GM18507 (cell line): ENCODE measurements at regions not wholly inside any gene's neighbourhood (a gene's known extent, or its start where the extent isn't known, plus 50 kb on each side); places are given as distances from the start of the nearest gene placed in this dataset.

Experiments used
- DNase-seq: peaks from one replicate; pipeline ENCODE4 v3.0.0; 2011; ENCODE audit warnings: low read depth; ENCODE audit not compliant: insufficient read length; ENCODE audit errors: extremely low spot score
- FAIRE-seq: peaks from 2 replicates; lab custom pipeline; 2011; peaks lifted over from hg19 to GRCh38; lab: Jason Lieb, UNC

DNA sequence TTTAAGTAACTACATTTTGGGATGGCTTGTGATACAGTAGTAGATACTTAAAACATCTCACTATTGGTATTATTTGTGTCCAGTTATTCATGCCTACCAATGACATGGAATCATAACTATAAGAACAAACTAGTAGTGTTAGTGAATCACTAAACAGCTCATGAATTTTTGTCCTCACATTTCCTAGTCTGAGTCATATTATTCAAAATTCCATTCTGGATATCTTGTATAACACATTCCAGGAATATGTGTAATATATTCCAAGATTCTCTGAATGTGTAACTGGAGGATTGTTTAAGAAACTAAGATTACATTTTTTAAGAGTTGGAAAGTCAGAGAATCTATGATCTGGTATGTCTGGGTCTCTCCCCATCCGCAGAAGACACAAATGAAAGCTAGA is 565.3 kb upstream of the ZNF608 start:
- FAIRE-seq: no peak

DNA sequence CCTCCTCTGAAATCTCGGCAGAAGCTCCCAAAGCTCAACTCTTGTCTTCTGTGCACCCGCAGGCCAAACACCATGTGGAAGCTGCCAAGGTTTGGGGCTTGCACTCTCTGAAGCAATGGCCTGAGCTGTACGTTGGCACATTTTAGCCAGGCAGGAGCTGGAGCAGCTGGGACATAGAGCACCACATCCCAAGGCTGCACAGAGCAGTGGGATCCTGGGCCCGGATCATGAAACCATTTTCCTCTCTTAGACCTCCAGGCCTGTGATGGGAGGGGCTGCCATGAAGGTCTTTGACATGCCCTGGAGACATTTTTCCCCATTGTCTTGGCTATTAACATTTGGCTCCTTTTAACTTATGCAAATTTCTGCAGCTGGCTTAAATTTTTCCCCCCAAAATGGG is 567.1 kb upstream of the ZNF608 start:
- DNase-seq (no peak), FAIRE-seq (no peak)

More for the DNA sequence above, 565.3 kb upstream of the ZNF608 start:
- DNase-seq: no peak

DNA sequence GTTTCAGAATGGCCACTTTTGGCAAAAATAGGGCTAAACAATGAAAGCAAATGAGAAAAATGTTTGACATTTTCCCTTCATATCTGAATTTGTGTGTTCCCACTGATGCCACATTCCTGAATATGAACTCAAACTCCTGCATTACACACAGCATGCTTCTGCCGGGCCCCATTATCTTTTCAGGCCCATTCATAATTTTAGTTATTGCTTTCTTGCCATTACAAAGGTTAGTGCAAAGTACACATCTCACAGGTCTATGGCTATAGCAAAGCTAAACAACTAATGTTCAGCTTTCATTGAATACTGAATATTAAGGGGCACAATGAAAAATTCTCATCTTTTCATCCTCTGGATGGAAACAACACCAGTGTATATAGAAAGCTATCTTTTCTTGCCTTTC is 568.9 kb upstream of the ZNF608 start:
- DNase-seq: no peak
- no peak for FAIRE-seq

DNA sequence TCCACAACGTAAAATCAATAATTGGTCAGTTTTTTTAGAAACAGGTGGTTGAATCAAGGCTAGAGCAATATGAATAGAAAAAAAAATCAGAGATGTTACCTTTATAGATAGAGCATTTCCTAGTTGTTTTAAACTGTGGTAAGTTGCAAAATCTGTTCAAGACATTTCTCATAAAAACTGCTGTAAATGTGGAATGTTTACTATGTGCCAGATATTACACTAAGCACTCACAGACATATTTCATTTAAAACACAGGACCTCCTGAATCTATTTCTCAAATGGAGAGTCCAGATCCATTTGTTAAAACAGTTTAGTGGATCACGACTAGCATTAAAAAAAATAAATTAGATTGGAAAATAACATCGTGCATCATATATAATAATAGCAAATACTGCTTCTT is 570.0 kb upstream of the ZNF608 start:
- FAIRE-seq (no peak), DNase-seq (no peak)

DNA sequence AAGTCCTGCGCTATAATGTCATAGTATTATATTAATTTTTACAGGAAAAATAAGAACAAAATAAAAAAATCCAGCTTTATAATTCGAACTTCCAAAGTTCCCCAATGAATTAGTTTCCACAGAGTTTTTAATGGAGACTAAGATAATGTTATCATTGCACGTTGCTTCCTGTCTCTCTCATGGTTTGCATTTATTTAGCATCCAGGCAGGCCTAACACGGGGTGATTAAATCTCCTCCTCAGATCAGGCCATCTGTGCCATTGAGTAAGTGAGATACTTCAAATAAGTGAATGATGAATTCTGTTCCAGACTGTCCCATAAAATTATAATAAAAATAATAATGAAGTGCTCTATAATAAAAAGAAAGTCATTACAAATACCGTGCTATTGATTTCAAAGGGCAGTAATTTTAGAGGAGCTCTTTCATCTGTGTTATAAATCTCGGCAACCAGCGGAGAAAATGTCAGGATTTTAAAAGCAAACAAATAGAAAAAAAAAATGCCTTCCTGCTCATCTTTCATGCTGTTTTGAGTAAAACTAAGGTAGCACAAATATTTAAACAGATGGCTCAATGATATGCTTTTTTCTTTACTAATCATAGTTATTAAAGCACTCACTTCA is 570.6 kb upstream of the ZNF608 start:
- DNase-seq (no peak), FAIRE-seq (no peak)

DNA sequence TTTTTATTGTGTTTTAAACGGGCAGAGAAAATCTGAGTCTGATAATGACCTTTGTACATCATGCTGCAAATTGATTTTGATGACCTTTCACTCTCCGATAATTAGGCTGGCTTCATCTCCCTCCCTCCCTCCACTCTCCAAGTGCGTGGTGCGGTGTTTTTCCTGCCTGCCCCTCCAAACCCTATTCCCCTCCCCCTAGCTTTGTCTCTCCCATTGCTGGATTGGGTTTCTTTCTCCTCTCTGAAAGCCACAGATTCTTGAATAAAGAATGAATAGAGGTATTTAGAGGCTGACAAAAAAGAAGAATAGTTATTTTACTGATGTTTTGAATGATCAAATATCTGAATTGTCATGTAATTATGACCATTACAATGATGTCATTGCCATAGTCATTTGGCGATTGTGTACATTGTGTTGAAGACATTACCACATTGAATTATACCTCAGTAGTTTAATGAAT is 571.1 kb upstream of the ZNF608 start:
- no peak for DNase-seq
- no peak for FAIRE-seq

DNA sequence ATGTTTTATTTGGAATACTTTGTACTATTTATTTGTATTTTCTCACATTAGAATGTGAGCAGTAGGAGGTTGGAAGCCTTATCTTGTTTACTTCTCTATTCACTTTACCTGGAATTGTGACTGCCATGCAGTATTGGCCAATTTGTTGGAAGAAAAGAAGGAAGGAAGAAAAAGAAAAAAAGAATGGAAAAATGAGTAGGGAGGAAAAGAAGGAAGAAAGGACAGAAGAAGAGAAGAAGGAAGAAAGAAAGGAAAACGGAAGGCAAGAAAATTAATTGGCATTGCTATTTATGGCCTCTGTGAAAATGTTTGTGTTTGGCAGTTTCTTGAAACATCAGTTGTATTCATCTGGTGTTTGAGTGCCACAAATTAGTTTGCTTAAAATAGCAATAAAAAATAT is 575.2 kb upstream of the ZNF608 start:
- DNase-seq (no peak), FAIRE-seq (no peak)

DNA sequence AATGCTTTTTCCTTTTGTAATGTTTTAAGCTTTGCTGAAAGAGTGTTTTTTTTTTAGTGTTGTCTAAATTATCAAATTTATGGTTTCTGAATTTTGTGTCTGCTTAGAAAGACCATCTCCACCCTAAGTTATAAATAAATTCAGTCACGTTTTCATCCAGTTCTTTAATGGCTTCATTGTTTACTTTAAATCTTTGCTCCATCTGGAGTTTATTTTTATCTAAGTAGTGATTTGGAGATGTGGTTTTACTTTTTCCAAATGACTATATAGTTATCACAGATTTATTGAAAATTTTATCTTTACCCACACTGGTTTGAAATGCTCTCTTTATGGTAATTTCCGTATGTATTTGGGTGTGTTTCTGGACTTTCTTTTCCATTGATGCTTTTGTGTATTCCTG is 577.2 kb upstream of the ZNF608 start:
- DNase-seq (no peak), FAIRE-seq (no peak)

DNA sequence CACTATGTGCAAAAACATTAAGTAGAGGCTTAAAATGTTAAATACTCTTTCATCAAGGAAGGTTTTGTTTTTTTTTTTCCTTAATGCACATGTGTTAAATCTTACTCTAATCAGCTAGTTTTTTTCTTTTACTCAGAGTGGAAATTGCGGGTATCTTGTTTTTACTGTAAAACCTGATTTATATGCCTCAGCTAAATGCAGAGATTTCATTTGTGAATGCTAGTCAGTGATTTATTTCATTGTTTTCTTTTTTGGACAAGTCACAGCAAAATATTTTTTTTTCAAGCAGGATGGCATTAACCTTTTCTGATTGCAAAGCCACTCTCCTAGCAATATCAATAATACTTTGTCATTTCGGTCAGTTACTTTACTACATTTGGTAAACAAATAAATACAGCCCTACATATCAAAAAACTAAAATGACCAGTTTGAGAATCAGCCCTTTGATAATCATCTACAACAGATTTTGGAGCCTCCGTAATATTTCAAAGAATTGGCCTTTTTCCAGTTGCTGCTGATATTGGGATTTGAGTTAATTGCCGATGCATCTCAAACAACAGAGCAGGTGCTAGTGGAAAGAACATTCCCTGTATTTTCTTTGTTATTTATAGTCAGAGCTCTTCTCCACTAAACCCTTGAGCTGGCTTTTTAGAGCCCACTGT is 579.2 kb upstream of the ZNF608 start:
- no peak for FAIRE-seq
- no peak for DNase-seq

DNA sequence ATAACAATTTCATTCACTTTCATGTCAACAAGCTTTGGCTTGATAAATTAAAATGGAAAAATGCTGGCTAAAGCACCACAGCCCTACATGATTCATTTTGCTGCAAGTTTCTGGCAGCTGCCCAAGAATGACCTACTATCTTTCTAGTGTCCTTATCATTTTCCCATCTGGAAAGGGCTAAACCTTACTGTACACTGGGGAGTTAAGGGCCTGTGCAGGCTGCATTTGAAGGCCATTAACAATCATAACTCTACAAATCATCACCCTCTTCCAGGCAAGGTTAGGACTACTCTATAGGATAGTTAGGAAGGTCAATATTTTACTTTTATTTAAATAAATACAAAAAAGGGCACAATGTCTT is 579.7 kb upstream of the ZNF608 start:
- DNase-seq (no peak), FAIRE-seq (no peak)

DNA sequence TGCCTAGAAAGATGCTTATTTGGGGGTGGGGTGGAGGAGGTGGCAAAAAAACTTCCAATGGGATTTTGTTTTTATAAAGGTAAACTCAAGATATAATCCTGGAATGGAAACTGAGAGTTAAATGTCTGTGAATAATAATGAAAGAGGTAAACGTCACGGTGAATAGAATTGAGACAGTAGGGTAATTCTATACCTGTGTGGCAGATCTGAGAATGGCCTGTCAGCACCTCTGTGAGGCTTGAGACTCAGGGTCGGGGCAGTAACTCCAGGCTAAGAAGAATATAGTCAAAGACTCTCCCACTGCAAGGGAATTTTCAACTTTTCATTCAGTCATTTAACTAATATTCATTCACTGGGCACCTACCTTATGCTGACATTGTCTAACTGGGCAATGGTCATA is 581.2 kb upstream of the ZNF608 start:
- DNase-seq (no peak), FAIRE-seq (no peak)

DNA sequence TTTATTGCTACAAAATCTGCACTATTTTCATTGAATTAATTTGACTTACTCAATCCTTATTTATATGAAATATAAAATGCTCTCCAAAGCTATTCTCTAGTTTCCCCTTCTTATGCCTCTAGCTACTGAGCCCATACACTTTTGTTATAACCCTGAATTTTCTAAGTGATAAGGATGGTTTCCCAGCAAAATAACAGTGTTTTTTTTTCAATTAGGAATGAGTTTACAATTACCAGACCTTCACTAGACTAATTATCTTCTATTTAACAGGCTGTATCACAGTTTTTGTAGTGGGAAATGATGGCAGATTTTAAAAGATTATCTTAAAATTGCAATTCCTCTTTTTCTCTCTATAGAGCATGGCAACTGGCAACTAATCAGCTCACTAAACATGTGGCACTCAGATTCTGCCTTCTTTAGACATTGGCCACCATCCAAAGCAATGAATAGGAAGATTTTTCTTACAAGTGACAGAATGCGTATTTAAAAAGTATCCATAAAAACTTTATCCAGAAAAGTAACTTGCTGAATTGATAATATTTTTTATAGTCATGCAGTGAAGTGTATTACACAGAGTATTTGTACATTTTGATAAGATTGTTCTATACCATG is 585.7 kb upstream of the ZNF608 start:
- DNase-seq (no peak), FAIRE-seq (no peak)

DNA sequence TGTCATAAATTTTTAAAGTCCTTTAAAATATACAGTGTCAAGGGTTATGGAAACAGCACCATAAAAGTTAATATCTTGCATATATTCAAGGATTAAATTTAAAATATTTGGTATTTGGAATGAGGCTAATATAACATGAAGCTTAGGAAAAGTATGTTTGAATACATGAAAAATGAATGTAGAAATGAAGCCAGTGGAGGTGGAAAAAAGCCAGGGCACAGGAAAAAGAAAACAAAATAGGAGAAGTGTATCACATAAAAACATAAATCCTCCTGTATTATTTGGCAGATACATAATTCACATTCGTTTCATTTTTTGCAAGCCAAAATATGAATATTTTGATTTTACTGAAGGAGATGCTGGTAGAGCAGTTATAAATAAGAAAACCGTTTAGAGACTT is 587.0 kb upstream of the ZNF608 start:
- FAIRE-seq: no peak
- DNase-seq: no peak

DNA sequence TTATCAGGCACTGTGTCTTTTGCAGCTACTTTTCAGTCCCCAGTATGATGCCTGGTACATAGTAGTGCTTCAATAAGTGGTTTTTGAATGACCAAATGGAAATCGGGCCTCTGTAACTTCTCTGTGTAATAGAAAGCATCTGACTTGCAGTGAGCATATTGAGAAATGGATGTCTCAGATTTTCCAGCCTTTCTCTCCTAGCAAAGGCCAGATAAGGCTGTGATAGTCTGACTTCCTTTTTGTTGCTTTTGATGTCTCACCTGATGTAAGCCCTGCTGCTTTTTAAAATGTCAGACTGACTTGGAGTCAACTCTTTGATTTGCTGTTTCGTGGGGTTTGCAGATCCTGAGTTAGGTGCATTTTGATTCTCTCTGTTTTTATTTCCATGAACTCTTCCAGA is 590.0 kb upstream of the ZNF608 start:
- DNase-seq: no peak
- no peak for FAIRE-seq

DNA sequence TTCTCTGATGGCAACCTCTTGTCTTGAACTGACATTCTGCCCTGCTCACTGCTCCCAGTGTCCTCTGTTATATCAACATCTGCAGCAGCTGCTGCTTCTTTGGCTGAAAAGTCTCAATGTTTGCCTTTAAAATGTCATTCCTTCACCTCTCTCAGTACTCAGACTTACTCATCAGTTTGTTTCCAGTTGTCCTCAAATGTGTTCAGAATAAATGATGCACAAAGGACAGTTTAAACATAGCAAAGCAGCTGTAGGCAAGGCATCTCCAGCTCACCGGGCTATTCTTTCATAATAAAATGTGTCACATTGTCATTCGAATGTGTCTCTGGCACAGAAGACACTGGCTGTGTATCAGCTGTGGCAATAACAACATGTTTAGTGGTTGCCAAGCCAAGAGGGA is 590.9 kb upstream of the ZNF608 start:
- FAIRE-seq (no peak), DNase-seq (no peak)

DNA sequence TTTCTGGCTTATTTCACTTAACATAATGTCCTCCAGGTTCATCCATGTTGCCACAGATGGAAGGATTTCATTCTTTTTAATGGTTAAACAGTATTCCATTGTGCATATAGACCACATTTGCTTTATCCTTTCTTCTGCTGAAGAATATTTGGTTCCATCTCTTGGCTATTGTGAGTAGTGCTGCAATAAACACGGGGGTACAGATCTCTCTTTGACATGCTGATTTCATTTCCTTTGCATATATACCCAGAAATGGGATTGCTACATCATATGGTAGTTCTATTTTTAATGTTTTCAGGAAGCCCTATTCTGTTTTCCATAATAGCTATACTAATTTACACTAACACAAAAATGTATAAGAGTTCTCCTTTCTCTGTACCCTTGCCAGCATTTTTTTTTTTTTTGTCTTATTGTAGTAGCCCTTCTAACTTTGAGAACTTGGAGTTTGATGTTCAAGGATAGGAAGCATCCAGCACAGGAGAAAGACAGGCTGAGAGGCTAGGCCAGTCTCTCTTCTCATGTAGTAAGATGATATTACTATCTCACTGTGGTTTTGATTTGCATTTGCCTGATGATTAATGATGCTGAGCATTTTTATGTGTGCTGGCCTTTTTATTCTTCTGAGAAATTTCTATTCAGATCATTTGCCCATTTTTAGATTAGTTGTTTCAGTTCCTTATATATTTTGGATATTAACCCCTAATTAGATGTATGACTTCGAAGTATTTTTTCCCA is 592.2 kb upstream of the ZNF608 start:
- no peak for DNase-seq
- no peak for FAIRE-seq

DNA sequence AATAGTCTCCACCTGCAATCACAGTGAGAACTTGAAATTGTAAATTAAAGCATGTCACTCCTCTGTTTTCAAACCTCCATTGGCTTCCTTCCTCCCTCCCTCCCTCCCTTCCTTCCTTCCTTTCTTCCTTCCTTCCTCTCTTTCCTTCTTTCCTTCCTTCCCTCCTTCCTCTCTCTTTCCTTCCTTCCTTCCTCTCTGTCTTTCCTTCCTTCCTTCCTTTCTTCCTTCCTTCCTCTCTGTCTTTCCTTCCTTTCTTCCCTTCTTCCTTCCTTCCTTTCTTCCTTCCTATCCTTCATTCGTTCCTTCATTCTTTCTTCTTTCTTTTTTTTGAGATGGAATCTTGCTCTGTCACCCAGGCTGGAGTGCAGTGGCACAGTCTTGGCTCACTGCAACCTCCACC is 595.0 kb upstream of the ZNF608 start:
- FAIRE-seq (no peak), DNase-seq (no peak)

DNA sequence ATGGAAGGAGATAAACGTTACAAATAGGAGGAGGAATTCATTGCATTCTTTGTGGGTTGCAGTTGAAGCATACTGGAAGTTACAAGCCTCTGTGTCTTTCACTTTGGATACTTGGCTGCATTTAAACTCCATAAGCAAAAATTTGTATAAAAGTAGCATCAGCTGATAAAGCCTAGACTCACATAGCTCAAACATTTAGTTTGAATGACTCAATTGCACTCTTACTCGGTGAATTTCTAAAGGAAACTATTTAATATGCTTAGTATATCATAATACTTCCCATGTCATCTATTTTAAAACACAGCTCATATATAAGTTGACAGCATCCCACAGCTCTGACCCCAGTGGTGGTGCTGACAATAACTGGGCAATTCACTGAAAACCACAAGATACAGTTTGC is 596.6 kb upstream of the ZNF608 start:
- FAIRE-seq (no peak), DNase-seq (no peak)

DNA sequence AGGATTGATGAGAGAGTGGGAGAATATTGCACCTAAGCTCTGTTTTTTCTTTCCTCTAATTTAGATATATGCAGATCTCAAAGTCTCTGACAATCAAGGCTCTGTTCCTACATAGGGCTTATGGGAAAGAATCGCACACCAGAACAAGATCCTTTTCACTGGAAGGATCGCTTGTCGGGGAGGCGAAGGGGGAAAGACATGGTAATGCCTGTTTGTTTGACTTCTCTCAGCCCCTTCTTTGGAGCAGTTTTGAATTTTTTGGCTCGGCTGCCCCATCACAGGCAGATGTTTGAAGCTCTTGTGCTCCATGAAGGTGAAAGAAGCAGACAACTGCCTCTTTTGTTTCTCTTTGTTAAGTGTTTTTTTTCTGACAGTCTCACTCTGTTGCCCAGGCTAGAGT is 599.9 kb upstream of the ZNF608 start:
- FAIRE-seq (no peak), DNase-seq (no peak)

DNA sequence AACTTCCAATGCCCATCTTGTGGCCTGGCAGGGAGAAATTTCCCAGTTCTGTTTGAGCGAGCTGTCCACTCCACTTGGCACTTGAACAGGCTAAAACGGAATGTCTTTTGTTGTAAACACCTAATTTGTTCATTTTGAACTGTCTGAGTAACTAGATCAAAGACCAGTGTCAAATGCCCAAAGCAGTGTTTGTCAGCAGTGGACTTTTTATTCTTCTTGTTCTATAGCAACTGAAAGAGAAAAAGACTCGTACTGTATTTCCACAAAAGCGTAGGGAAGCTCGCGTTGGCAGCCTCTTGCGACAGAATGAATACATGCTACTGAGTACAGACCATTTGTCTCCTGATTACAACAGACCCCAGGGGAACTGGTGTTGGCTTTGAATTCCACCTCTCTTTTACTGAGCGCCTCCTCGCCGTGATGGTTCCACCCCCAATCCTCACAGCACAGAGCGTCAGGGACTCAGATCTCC is 601.8 kb upstream of the ZNF608 start:
- FAIRE-seq: no peak
- no peak for DNase-seq
